GM19023 (cell line): ENCODE measurements at regions not wholly inside any gene's neighbourhood (a gene's known extent, or its start where the extent isn't known, plus 50 kb on each side); places are given as distances from the start of the nearest gene placed in this dataset.
A peak's percentile ranks its signal among the peaks of the same experiment; 100 is the strongest.
"Not testable (repeated sequence)": the region's sequence is repeated elsewhere in the genome, so short reads cannot be mapped to it uniquely, and the experiment has no call there.

ENCODE experiments used
- ATAC-seq: cut with Tn5 transposase; IDR thresholded peaks from one replicate; pipeline ENCODE4 v1.9.1; 2021; ENCODE audit warnings: mild to moderate bottlenecking, moderate library complexity; ENCODE audit not compliant: unreplicated experiment

GRCh38 chrX:124234348-124234747 is 98.1 kb upstream of the TEX13D start:
- no peak for ATAC-seq

- ATAC-seq: no peak
These were observed 94.2 kb upstream of the TEX13D start for GRCh38 chrX:124238268-124238667.

- peak; percentile 28 for ATAC-seq
These were observed 93.1 kb upstream of the TEX13D start for GRCh38 chrX:124239324-124239723.

GRCh38 chrX:124239911-124240310 is 92.5 kb upstream of the TEX13D start:
- peak; percentile 76 for ATAC-seq

GRCh38 chrX:124240422-124240821 is 92.0 kb upstream of the TEX13D start:
- peak; percentile 3 for ATAC-seq

GRCh38 chrX:124242131-124242530 is 90.3 kb upstream of the TEX13D start:
- ATAC-seq: no peak

GRCh38 chrX:124249345-124249744 is 83.1 kb upstream of the TEX13D start:
- ATAC-seq: no peak

- no peak for ATAC-seq
These were observed 81.5 kb upstream of the TEX13D start for GRCh38 chrX:124250835-124251437.

GRCh38 chrX:124254611-124255010 is 77.8 kb upstream of the TEX13D start:
- ATAC-seq: no peak

- no peak for ATAC-seq
These were observed 76.2 kb upstream of the TEX13D start for GRCh38 chrX:124256216-124256615.

- no peak for ATAC-seq
These were observed 75.7 kb upstream of the TEX13D start for GRCh38 chrX:124256629-124257380.

- ATAC-seq: no peak
These were observed 74.3 kb upstream of the TEX13D start for GRCh38 chrX:124257924-124258702.

- no peak for ATAC-seq
These were observed 71.6 kb upstream of the TEX13D start for GRCh38 chrX:124260845-124261244.

- ATAC-seq: no peak
These were observed 68.7 kb upstream of the TEX13D start for GRCh38 chrX:124263743-124264142.

GRCh38 chrX:124268099-124268498 is 64.4 kb upstream of the TEX13D start:
- no peak for ATAC-seq

GRCh38 chrX:124269881-124270280 is 62.6 kb upstream of the TEX13D start:
- ATAC-seq: no peak

- ATAC-seq: not testable (repeated sequence)
These were observed 60.9 kb upstream of the TEX13D start for GRCh38 chrX:124271599-124271998.

GRCh38 chrX:124272370-124272982 is 60.0 kb upstream of the TEX13D start:
- ATAC-seq: no peak

- ATAC-seq: no peak
These were observed 57.9 kb upstream of the TEX13D start for GRCh38 chrX:124274438-124275181.

- no peak for ATAC-seq
These were observed 57.1 kb upstream of the TEX13D start for GRCh38 chrX:124275182-124275894.
